Skeletal muscle tissue (tissue), 3 donors: ENCODE measurements at regions not wholly inside any gene's neighbourhood (a gene's known extent, or its start where the extent isn't known, plus 50 kb on each side); places are given as distances from the start of the nearest gene placed in this dataset.

Source experiments
- H3K27ac ChIP-seq: one replicate; pipeline ENCODE4 v1.7.0; 2013; ENCODE audit warnings: mild to moderate bottlenecking, low read depth, low read length, inconsistent platforms
- H3K27me3 ChIP-seq, 3 donors: one replicate each; pipeline ENCODE4 v1.7.0; 2013; ENCODE audit warnings: low read length in 3 of 3; ENCODE audit not compliant: control insufficient read depth in 3 of 3, insufficient read depth in 3 of 3
- H3K36me3 ChIP-seq, 3 donors: one replicate each; pipeline ENCODE4 v1.7.0; 2013; ENCODE audit warnings: low read length in 3 of 3; ENCODE audit not compliant: control insufficient read depth in 3 of 3, insufficient read depth in 3 of 3
- H3K4me1 ChIP-seq, 3 donors: one replicate each; pipeline ENCODE4 v1.7.0; 2013; ENCODE audit warnings: low read length in 3 of 3, mild to moderate bottlenecking in 3 of 3; ENCODE audit not compliant: control insufficient read depth in 3 of 3, insufficient read depth in 3 of 3
- H3K4me3 ChIP-seq, 3 donors: one replicate each; pipeline ENCODE4 v1.7.0; 2013; ENCODE audit warnings: low read length in 3 of 3
- H3K9ac ChIP-seq, 3 donors: one replicate each; pipeline ENCODE4 v1.7.0; 2013; ENCODE audit warnings: low read length in 3 of 3, mild to moderate bottlenecking in 3 of 3, moderate library complexity in 2 of 3, low read depth in 1 of 3
- H3K9me3 ChIP-seq, 3 donors: one replicate each; pipeline ENCODE4 v1.7.0; 2013; ENCODE audit warnings: low read length in 3 of 3; ENCODE audit not compliant: control insufficient read depth in 3 of 3
- donor health status: Osteomylitis.

DNA sequence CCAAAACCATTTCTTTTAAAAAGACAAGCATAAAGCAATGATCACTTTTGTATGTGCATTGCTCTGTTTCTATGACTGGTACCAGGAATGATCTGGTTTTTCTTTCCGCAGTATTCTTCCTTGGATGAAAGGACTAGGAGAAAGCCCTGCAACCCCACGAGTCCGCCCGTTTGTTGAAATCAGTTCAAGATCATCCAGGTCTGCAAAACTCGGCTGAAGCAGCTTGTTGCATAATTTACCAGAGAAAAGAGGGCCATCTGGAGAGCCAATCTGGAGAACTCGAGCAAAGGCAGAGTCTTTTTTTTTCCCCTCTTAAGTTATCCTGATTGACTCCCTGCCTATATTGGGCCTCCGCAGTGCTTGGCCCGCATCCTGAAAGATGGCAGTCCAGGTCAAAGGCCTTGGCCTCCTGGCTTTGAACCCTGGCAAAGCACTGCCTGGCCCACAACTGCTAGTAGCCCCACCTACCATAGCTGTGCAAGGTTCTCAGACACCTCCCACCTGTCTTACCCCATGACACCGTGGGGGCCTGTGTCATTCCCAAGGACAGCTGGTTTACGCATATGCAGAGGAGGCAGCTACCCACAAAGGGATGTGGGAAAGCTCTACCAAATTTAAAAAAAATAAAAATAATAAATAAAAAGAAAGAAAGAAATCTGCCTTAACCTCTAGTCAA is 572.2 kb downstream of the INHBA start:
- H3K9me3 ChIP-seq: no peaks in the 10 kb centered on the region
- H3K36me3 ChIP-seq: no peaks in the 10 kb centered on the region
- no peak overlapping the region for H3K4me3 ChIP-seq
- H3K27ac ChIP-seq: no peak overlapping the region
- H3K9ac ChIP-seq: no peak overlapping the region
- no peaks in the 10 kb centered on the region for H3K4me1 ChIP-seq
- no peaks in the 10 kb centered on the region for H3K27me3 ChIP-seq

DNA sequence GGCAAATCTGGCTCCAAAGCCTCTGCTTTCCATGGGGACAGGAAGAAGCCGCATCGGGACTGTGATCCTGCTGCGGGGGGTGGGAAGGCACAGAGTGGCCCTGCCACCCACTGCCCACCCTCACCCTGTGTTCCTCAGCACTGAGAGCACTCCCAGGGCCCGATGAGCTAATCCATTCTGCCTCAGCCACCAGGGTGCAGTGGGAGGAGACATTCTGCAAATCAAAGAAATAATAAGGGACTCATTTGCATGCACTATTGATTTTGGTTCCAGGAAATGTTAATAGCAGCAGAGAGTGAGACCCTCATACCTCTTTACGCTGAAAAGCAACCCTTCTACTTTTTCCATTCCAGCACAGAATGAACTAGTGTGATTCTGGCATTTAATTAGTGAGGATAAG is 572.8 kb downstream of the INHBA start:
- no peaks in the 10 kb centered on the region for H3K27me3 ChIP-seq
- no peak overlapping the region for H3K27ac ChIP-seq
- H3K9me3 ChIP-seq: no peaks in the 10 kb centered on the region
- no peaks in the 10 kb centered on the region for H3K4me1 ChIP-seq
- no peak overlapping the region for H3K4me3 ChIP-seq
- H3K9ac ChIP-seq: no peak overlapping the region
- no peaks in the 10 kb centered on the region for H3K36me3 ChIP-seq

DNA sequence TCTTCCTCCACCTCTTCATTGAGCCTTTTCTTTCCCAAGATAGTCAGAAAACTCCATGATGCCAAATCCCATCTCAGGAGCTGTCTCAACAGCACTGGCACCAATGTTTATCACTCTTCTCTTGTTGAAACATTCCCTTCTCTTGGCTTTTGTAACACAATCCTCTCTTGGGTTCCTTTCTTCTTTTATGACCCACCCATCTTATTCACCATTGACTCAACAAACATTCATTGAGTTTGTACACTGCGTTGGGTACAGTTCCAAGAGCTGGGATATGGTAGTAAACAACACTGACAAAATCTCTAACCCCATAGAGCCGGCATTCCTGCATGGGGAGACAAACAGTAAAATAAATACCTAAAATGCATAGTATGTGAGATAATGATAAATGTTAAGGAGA is 577.5 kb downstream of the INHBA start:
- Histone ChIP-seq H3K9ac (no peak overlapping the region), H3K27me3 (no peaks in the 10 kb centered on the region), H3K27ac (no peak overlapping the region), H3K4me3 (no peak overlapping the region), H3K4me1 (no peaks in the 10 kb centered on the region), H3K36me3 (no peaks in the 10 kb centered on the region), H3K9me3 (no peaks in the 10 kb centered on the region)

DNA sequence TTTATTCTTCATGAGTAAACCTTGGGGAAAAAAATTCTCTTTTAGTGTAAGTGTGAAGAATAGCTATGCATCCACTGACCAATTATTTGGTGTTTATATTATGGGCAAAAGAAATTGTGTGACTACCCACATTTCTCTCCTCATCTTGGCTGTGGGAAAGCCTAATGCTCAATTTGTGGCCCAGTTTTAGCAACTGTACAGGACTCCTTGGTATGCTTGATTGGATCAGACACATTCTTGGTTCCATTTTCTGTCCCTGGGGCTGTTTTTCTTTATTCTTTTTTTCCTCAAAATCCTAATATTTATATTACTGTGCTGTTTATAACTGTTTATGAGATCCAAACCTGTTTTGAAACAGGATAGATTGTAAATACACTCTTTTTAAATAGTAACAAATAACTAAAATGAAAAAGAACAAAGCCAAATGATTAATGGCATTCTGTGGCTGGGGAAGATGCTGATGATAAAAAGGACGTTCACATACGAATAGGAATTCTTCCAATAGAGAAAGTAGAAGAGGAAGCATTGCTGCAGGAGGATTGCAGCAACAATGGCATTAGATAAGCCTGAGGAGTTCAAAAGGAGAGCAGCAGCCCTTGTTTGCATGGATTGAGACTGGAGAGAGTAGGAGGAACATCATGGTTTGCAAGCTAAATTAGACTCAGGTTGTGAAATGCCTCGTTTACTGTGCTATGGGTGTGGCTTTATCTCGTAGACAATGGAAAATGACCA is 580.5 kb downstream of the INHBA start:
- no peaks in the 10 kb centered on the region for H3K4me1 ChIP-seq
- no peak overlapping the region for H3K27ac ChIP-seq
- no peaks in the 10 kb centered on the region for H3K9me3 ChIP-seq
- no peak overlapping the region for H3K9ac ChIP-seq
- H3K27me3 ChIP-seq: no peaks in the 10 kb centered on the region
- no peaks in the 10 kb centered on the region for H3K36me3 ChIP-seq
- H3K4me3 ChIP-seq: no peak overlapping the region

DNA sequence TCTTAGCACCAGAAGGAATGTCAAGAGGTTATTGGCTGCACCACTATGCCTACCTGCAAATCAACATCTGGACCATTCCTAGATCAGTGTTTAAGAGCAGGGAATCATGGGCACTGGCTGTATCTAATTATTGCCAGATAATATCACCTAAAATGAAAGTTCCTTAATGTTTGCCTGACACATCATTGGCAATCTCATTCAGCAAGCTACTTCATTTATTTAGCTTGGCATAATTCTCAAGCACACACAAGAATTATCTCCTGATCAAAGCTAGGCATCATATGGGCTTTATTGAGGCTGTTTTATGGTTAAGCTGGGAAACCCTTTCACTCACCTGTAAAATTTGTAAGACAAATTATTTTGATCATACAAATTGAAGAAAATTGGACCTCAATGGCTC is 581.7 kb downstream of the INHBA start:
- H3K36me3 ChIP-seq: no peaks in the 10 kb centered on the region
- H3K27ac ChIP-seq: no peak overlapping the region
- no peaks in the 10 kb centered on the region for H3K9me3 ChIP-seq
- H3K9ac ChIP-seq: no peak overlapping the region
- no peak overlapping the region for H3K4me3 ChIP-seq
- no peaks in the 10 kb centered on the region for H3K27me3 ChIP-seq
- H3K4me1 ChIP-seq: no peaks in the 10 kb centered on the region

DNA sequence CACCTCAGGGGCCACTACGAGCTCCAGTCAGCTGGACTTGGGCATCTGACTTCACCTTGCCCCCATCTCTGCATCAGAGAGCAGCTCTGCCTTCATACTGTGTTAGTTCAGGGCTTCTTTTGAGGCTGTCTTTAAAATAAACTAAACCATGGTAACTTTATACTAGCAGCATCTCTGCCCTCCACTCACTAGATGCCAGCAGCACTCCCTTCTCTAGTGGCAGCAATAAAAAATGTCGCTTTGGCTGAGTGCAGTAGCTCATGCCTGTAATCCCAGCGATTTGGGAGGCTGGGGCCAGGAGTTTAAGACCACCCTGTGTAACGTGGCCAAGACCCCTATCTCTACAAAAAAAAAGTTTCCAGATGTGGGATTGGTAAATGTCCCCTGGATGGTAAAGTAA is 584.4 kb downstream of the INHBA start:
- H3K27me3 ChIP-seq: no peaks in the 10 kb centered on the region

DNA sequence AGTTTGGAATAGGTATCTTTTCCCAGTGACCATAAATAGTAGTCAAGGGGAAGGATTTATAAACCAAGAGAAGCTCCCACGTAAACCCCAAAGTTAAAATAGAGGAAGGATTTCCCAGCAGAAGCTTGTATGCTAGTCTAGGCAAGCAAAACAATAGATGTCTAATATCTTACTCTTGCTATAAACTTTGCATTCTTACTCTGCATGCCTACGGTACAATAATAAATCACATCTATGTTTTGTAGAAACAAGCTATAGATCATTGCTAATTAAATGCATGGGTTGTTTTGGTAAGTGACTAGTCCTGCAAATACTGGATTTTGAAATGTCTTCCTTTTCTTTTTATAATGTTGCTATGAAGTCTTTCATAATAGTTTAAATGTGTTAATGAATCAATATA is 585.5 kb downstream of the INHBA start:
- no peak overlapping the region for H3K27ac ChIP-seq

More for the DNA sequence above, 584.4 kb downstream of the INHBA start:
- no peak overlapping the region for H3K4me3 ChIP-seq
- no peaks in the 10 kb centered on the region for H3K36me3 ChIP-seq
- no peaks in the 10 kb centered on the region for H3K4me1 ChIP-seq
- no peak overlapping the region for H3K9ac ChIP-seq
- no peak overlapping the region for H3K27ac ChIP-seq
- no peaks in the 10 kb centered on the region for H3K9me3 ChIP-seq

DNA sequence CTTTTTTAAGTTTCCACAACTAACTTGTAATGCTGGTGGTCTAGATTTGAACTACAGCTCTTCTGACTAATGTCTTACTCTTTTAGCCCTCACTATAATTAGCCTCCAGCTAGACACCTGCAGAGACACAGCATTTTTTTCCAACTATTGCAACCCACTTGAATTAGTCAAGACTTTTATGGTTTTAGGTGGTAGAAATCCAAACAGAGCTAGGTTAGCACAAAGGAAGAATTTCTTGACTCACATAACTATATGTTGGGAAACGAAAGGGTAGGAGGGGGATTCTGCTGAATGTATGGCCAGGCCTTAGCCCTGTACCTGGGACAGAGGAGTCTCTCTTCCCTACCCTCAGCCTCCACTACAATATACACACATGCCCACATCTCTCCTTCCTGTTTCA is 586.1 kb downstream of the INHBA start:
- Histone ChIP-seq H3K27ac (no peak overlapping the region), H3K27me3 (no peaks in the 10 kb centered on the region), H3K9ac (no peak overlapping the region), H3K36me3 (no peaks in the 10 kb centered on the region), H3K4me1 (no peaks in the 10 kb centered on the region), H3K4me3 (no peak overlapping the region), H3K9me3 (no peaks in the 10 kb centered on the region)

More for the DNA sequence above, 585.5 kb downstream of the INHBA start:
- Histone ChIP-seq H3K4me1 (no peaks in the 10 kb centered on the region), H3K27me3 (no peaks in the 10 kb centered on the region), H3K4me3 (no peak overlapping the region), H3K9me3 (no peaks in the 10 kb centered on the region), H3K36me3 (no peaks in the 10 kb centered on the region), H3K9ac (no peak overlapping the region)

DNA sequence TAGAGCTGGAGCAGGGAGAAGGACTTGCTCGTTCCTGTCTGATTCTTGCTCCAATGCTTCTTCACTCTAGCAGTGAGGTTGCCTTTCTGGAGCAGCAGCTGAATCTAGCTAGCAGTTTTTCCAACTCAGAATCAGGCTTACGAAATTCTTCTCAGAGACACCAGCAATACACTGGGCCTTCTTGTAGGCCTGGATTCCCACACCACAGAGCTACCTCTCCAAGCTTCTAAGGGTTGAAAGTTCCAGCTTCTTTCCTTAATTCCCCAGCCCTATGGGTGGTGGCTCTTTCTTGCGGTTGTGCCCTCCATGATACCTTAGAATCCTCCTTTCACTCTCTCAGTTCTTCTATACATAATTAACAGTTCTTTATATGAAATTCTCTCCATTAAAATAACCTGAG is 586.6 kb downstream of the INHBA start:
- Histone ChIP-seq H3K27me3 (no peaks in the 10 kb centered on the region), H3K27ac (no peak overlapping the region), H3K4me1 (no peaks in the 10 kb centered on the region)

DNA sequence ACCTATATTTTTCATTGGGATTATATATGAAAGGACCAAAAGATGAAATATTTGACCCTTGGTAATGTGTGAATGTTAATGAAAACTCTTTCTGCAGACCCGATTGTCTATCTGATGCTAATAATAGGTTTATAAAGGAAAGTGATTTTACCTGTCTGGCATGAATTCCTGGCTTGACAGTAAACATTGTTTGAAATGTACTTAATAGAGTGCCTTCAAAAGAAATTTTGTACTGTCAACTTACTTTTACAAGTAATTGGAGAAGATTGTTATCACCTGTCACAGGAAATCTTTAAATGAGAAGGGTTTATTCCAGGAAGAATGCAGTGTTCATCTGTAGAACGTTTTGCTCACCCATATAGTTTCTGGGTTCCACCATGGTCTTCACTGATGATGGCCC is 588.2 kb downstream of the INHBA start:
- Histone ChIP-seq H3K4me3 (no peak overlapping the region), H3K27me3 (no peaks in the 10 kb centered on the region), H3K36me3 (no peaks in the 10 kb centered on the region), H3K27ac (no peak overlapping the region), H3K4me1 (no peaks in the 10 kb centered on the region), H3K9ac (no peak overlapping the region), H3K9me3 (no peaks in the 10 kb centered on the region)

More for the DNA sequence above, 586.6 kb downstream of the INHBA start:
- Histone ChIP-seq H3K4me3 (no peak overlapping the region), H3K36me3 (no peaks in the 10 kb centered on the region), H3K9me3 (no peaks in the 10 kb centered on the region), H3K9ac (no peak overlapping the region)
